ENCODE measurements at regions not wholly inside any gene's neighbourhood (a gene's known extent, or its start where the extent isn't known, plus 50 kb on each side); places are given as distances from the start of the nearest gene placed in this dataset.
A peak's percentile ranks its signal among the peaks of the same experiment; 100 is the strongest.

- TF ChIP-seq POLR2A (IDR thresholded peaks at IDR 0.05): no peak
- no peak for DNase-seq
- no peaks in the 10 kb centered on the region for H3K9me3 ChIP-seq
- H3K27ac ChIP-seq: no peak overlapping the region
- no peaks in the 10 kb centered on the region for H3K27me3 ChIP-seq
- H3K4me1 ChIP-seq: peaks cover 0 to 8% (median 0%) of the 10 kb centered on the region in 4 donors
- H3K36me3 ChIP-seq: no peaks in the 10 kb centered on the region
- H3K4me3 ChIP-seq: no peak overlapping the region
Measured at GRCh38 chr22:19615001-19615461, 90.8 kb upstream of the CLDN5 start.

- Histone ChIP-seq H3K36me3 (no peaks in the 10 kb centered on the region), H3K4me1 (peaks cover 0 to 8% (median 0%) of the 10 kb centered on the region in 4 donors), H3K27me3 (no peaks in the 10 kb centered on the region), H3K4me3 (no peak overlapping the region), H3K27ac (no peak overlapping the region), H3K9me3 (no peaks in the 10 kb centered on the region)
- DNase-seq: no peak
- TF ChIP-seq CTCF (IDR thresholded peaks at IDR 0.05) (no peak), POLR2A (IDR thresholded peaks at IDR 0.05) (no peak)
Measured at GRCh38 chr22:19615867-19616581, 91.8 kb upstream of the CLDN5 start.

GRCh38 chr22:19619144-19620009 lies 94.9 kb upstream of the SEPTIN5 start:
- Histone ChIP-seq H3K36me3 (no peaks in the 10 kb centered on the region), H3K9me3 (no peaks in the 10 kb centered on the region), H3K4me3 (no peak overlapping the region), H3K27me3 (no peaks in the 10 kb centered on the region), H3K4me1 (peaks cover 0 to 8% (median 3%) of the 10 kb centered on the region in 4 donors), H3K27ac (no peak overlapping the region)
- TF ChIP-seq POLR2A (IDR thresholded peaks at IDR 0.05) (no peak), CTCF (IDR thresholded peaks at IDR 0.05) (no peak)
- peak in 1 of 3 donors; percentile 59 for DNase-seq

- Histone ChIP-seq H3K4me3 (no peak overlapping the region), H3K9me3 (no peaks in the 10 kb centered on the region), H3K4me1 (peaks cover 0 to 8% (median 3%) of the 10 kb centered on the region in 4 donors), H3K27ac (peak overlapping the region in 1 of 4 donors; percentile 2), H3K27me3 (no peaks in the 10 kb centered on the region), H3K36me3 (no peaks in the 10 kb centered on the region)
- no peak for DNase-seq
- TF ChIP-seq POLR2A (IDR thresholded peaks at IDR 0.05): no peak
- TF ChIP-seq CTCF (IDR thresholded peaks at IDR 0.05): no peak
Measured at GRCh38 chr22:19620742-19621371, 93.4 kb upstream of the SEPTIN5 start.

- peaks cover 0 to 8% (median 3%) of the 10 kb centered on the region in 4 donors for H3K4me1 ChIP-seq
- no peaks in the 10 kb centered on the region for H3K9me3 ChIP-seq
- no peaks in the 10 kb centered on the region for H3K27me3 ChIP-seq
- no peak for TF ChIP-seq POLR2A (IDR thresholded peaks at IDR 0.05)
- H3K36me3 ChIP-seq: no peaks in the 10 kb centered on the region
- DNase-seq: no peak
- H3K27ac ChIP-seq: peak overlapping the region in 2 of 4 donors; percentile 30 to 51
- peak overlapping the region in 1 of 4 donors; percentile 21 for H3K4me3 ChIP-seq
Measured at GRCh38 chr22:19621373-19622060, 92.8 kb upstream of the SEPTIN5 start.

GRCh38 chr22:19622061-19622441 lies 92.3 kb upstream of the SEPTIN5 start:
- Histone ChIP-seq H3K4me3 (peak overlapping the region in 1 of 4 donors; percentile 21), H3K27me3 (no peaks in the 10 kb centered on the region), H3K9me3 (no peaks in the 10 kb centered on the region), H3K4me1 (peaks cover 0 to 8% (median 3%) of the 10 kb centered on the region in 4 donors), H3K36me3 (no peaks in the 10 kb centered on the region), H3K27ac (peak overlapping the region in 2 of 4 donors; percentile 30 to 51)
- TF ChIP-seq POLR2A (IDR thresholded peaks at IDR 0.05): no peak
- no peak for TF ChIP-seq CTCF (IDR thresholded peaks at IDR 0.05)
- peak in 2 of 3 donors; percentile 68 for DNase-seq

Measured in Peyer's patch (tissue), 4 donors.